C1 segment of cervical spinal cord (tissue), 14 donors: ENCODE measurements at regions not wholly inside any gene's neighbourhood (a gene's known extent, or its start where the extent isn't known, plus 50 kb on each side); places are given as distances from the start of the nearest gene placed in this dataset.

Source experiments
- DNase-seq, 14 donors: peaks; one replicate each; lab custom pipeline; 2025; lab: John Stamatoyannopoulos, UW

GRCh38 chr2:180145163-180145562 lies 138.1 kb upstream of the CWC22 start:
- no peak for DNase-seq

GRCh38 chr2:180144338-180144813 lies 137.3 kb upstream of the CWC22 start:
- DNase-seq: no peak

- no peak for DNase-seq
Measured at GRCh38 chr2:180143633-180144337, 136.7 kb upstream of the CWC22 start.

- no peak for DNase-seq
Measured at GRCh38 chr2:180141600-180141999, 134.5 kb upstream of the CWC22 start.

GRCh38 chr2:180133736-180134135 lies 126.6 kb upstream of the CWC22 start:
- no peak for DNase-seq

GRCh38 chr2:180130403-180130802 lies 123.3 kb upstream of the CWC22 start:
- DNase-seq: no peak

GRCh38 chr2:180128861-180129260 lies 121.8 kb upstream of the CWC22 start:
- DNase-seq: no peak

GRCh38 chr2:180125245-180125962 lies 118.3 kb upstream of the CWC22 start:
- DNase-seq: peak in 10 of 14 donors; percentile 10 to 77 (median 34)

- peak in 1 of 14 donors; percentile 27 for DNase-seq
Measured at GRCh38 chr2:180124273-180125139, 117.4 kb upstream of the CWC22 start.

GRCh38 chr2:180122874-180123273 lies 115.8 kb upstream of the CWC22 start:
- no peak for DNase-seq

- no peak for DNase-seq
Measured at GRCh38 chr2:180115675-180116074, 108.6 kb upstream of the CWC22 start.

- no peak for DNase-seq
Measured at GRCh38 chr2:180115269-180115668, 108.2 kb upstream of the CWC22 start.

- no peak for DNase-seq
Measured at GRCh38 chr2:180111901-180112300, 104.8 kb upstream of the CWC22 start.

- DNase-seq: no peak
Measured at GRCh38 chr2:180110469-180110868, 103.4 kb upstream of the CWC22 start.

GRCh38 chr2:180101846-180102245 lies 94.7 kb upstream of the CWC22 start:
- DNase-seq: no peak

- no peak for DNase-seq
Measured at GRCh38 chr2:180099308-180099707, 92.2 kb upstream of the CWC22 start.

GRCh38 chr2:180085144-180085543 lies 78.0 kb upstream of the CWC22 start:
- no peak for DNase-seq

- DNase-seq: no peak
Measured at GRCh38 chr2:180077295-180077906, 70.3 kb upstream of the CWC22 start.

GRCh38 chr2:180075870-180076269 lies 68.8 kb upstream of the CWC22 start:
- no peak for DNase-seq

- DNase-seq: no peak
Measured at GRCh38 chr2:180071797-180072196, 64.7 kb upstream of the CWC22 start.

- no peak for DNase-seq
Measured at GRCh38 chr2:180063494-180064092, 56.5 kb upstream of the CWC22 start.
